A549 (cell line): ENCODE measurements at regions not wholly inside any gene's neighbourhood (a gene's known extent, or its start where the extent isn't known, plus 50 kb on each side); places are given as distances from the start of the nearest gene placed in this dataset.

Experiments used
- ELK1 ChIP-seq: fragments of 150-350 bp; IDR thresholded peaks from 2 replicates; pipeline ENCODE4 v1.6.1; 2014; ENCODE audit warnings: low read depth, mild to moderate bottlenecking, low read length
- EP300 ChIP-seq, 2 experiments: fragments of >200 bp; sonication (Bioruptor Twin); formaldehyde crosslinking; IDR thresholded peaks; 2 replicates in 1 of 2; 3 replicates in 1 of 2; pipeline ENCODE4 v1.6.1; 2016 to 2017
- FOSL2 ChIP-seq, 2 experiments: fragments of 450-650 bp in 1 of 2; fragments of >200 bp in 1 of 2; sonication (Bioruptor Twin) in 1 of 2; formaldehyde crosslinking; IDR thresholded peaks; 2 replicates each; pipeline versions ENCODE4 v1.5.0 to v1.6.1; 2016 to 2020; ENCODE audit warnings: mild to moderate bottlenecking in 1 of 2, moderate library complexity in 1 of 2
- FOXS1 ChIP-seq: fragments of 250-450 bp; sonication (Bioruptor Pico); IDR thresholded peaks from 2 replicates; pipeline ENCODE4 v1.5.0; 2020; ENCODE audit warnings: mild to moderate bottlenecking, moderate library complexity
- JUN ChIP-seq, 2 experiments: fragments of >200 bp; sonication (Bioruptor Twin); formaldehyde crosslinking; IDR thresholded peaks; 2 replicates in 1 of 2; 3 replicates in 1 of 2; pipeline ENCODE4 v1.6.1; 2016 to 2017
- POLR2A ChIP-seq: IDR thresholded peaks from 2 replicates; pipeline ENCODE4 v1.6.1; 2012; ENCODE audit warnings: mild to moderate bottlenecking, low read length
- RAD21 ChIP-seq, 2 experiments: fragments of >200 bp in 1 of 2; sonication (Bioruptor Twin) in 1 of 2; formaldehyde crosslinking in 1 of 2; IDR thresholded peaks in 1 of 2; conservative IDR thresholded peaks in 1 of 2; 2 replicates in 1 of 2; 3 replicates in 1 of 2; pipeline ENCODE4 v1.6.1; 2012 to 2018; ENCODE audit warnings: inconsistent platforms in 1 of 2
- SMC3 ChIP-seq: fragments of >200 bp; sonication (Bioruptor Twin); formaldehyde crosslinking; IDR thresholded peaks from 3 replicates; pipeline ENCODE4 v1.6.1; 2018; ENCODE audit warnings: inconsistent platforms
- TF ChIP-seq, protein P1 (sequence below): fragments of >200 bp; sonication (Bioruptor Twin); formaldehyde crosslinking; IDR thresholded peaks from 3 replicates; pipeline ENCODE4 v1.5.1; 2016
- TF ChIP-seq, protein P2 (sequence below): IDR thresholded peaks from 2 replicates; pipeline ENCODE4 v1.6.1; 2012; ENCODE audit warnings: low read depth, borderline replicate concordance
- TF ChIP-seq, protein P3 (sequence below): IDR thresholded peaks from 2 replicates; pipeline ENCODE4 v1.6.1; 2012
- TF ChIP-seq, protein P4 (sequence below): fragments of 200-600 bp; sonication (generic); IDR thresholded peaks from 2 replicates; pipeline ENCODE4 v1.6.1; 2016; ENCODE audit warnings: antibody characterized with exemption, mild to moderate bottlenecking, moderate library complexity

DNA sequence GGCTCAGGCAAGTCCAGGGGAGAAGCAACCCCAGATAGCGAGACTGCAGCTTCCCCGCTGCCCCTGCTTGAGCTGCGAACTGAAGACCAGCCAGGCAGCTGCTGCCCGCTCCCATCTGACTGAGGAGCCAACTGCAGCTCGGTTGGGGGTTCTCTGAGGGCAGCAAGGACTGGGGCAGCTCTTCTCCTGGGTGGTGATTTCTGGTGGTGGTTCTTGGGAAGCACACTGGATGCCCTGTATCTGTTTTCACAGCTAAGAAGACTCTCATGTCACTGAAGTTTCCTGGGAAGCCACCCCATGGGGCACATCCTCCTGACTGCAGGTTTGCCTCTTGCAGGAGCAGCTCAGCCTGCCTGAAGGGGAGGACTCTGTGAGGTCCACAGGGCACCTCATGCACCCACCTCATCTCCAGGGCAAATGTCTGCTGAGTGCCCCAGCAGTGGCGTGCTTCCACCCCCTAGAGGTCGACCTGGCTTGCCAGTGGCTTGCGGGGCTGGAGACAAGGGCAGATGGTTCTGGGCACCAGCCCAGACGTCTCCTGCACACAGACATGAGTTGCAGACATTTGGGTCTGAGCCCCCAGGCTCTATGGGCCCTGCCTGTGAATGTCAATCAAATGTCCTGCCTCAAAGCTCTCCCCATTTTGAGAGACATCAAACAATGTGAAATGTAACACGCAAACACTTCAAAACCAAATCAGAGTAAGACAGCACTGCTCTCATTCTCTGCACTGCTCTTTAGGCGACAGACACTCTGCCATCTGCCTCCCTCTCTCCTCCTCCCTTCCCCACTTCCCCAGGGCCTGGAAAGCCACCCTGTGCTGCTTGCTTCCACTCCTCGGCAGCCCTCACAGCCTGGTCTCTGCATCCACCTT is 800.9 kb downstream of the BRD1 start:
- no peak for TF ChIP-seq POLR2A
- TF ChIP-seq, protein P1, sequence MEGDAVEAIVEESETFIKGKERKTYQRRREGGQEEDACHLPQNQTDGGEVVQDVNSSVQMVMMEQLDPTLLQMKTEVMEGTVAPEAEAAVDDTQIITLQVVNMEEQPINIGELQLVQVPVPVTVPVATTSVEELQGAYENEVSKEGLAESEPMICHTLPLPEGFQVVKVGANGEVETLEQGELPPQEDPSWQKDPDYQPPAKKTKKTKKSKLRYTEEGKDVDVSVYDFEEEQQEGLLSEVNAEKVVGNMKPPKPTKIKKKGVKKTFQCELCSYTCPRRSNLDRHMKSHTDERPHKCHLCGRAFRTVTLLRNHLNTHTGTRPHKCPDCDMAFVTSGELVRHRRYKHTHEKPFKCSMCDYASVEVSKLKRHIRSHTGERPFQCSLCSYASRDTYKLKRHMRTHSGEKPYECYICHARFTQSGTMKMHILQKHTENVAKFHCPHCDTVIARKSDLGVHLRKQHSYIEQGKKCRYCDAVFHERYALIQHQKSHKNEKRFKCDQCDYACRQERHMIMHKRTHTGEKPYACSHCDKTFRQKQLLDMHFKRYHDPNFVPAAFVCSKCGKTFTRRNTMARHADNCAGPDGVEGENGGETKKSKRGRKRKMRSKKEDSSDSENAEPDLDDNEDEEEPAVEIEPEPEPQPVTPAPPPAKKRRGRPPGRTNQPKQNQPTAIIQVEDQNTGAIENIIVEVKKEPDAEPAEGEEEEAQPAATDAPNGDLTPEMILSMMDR = 0 out of 3 replicates have a peak, but pooled peaks have one; percentile 10
- TF ChIP-seq, protein P2, sequence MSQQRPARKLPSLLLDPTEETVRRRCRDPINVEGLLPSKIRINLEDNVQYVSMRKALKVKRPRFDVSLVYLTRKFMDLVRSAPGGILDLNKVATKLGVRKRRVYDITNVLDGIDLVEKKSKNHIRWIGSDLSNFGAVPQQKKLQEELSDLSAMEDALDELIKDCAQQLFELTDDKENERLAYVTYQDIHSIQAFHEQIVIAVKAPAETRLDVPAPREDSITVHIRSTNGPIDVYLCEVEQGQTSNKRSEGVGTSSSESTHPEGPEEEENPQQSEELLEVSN = no peak
- peak; percentile 34 to 37; a peak in 4 of 5 replicates for TF ChIP-seq RAD21 (conservative IDR thresholded peaks at IDR 0.05 in 1 of 2, IDR thresholded peaks at IDR 0.05 in 1 of 2)
- no peak for TF ChIP-seq EP300 (IDR thresholded peaks at IDR 0.05)
- TF ChIP-seq FOXS1 = no peak
- TF ChIP-seq, protein P3, sequence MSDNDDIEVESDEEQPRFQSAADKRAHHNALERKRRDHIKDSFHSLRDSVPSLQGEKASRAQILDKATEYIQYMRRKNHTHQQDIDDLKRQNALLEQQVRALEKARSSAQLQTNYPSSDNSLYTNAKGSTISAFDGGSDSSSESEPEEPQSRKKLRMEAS = no peak
- TF ChIP-seq FOSL2 (IDR thresholded peaks at IDR 0.05) = no peak
- no peak for TF ChIP-seq FOSL2 (CRISPR knock-in tag; IDR thresholded peaks at IDR 0.05)
- TF ChIP-seq SMC3 = no peak
- TF ChIP-seq JUN (IDR thresholded peaks at IDR 0.05) = no peak
- TF ChIP-seq, protein P4, sequence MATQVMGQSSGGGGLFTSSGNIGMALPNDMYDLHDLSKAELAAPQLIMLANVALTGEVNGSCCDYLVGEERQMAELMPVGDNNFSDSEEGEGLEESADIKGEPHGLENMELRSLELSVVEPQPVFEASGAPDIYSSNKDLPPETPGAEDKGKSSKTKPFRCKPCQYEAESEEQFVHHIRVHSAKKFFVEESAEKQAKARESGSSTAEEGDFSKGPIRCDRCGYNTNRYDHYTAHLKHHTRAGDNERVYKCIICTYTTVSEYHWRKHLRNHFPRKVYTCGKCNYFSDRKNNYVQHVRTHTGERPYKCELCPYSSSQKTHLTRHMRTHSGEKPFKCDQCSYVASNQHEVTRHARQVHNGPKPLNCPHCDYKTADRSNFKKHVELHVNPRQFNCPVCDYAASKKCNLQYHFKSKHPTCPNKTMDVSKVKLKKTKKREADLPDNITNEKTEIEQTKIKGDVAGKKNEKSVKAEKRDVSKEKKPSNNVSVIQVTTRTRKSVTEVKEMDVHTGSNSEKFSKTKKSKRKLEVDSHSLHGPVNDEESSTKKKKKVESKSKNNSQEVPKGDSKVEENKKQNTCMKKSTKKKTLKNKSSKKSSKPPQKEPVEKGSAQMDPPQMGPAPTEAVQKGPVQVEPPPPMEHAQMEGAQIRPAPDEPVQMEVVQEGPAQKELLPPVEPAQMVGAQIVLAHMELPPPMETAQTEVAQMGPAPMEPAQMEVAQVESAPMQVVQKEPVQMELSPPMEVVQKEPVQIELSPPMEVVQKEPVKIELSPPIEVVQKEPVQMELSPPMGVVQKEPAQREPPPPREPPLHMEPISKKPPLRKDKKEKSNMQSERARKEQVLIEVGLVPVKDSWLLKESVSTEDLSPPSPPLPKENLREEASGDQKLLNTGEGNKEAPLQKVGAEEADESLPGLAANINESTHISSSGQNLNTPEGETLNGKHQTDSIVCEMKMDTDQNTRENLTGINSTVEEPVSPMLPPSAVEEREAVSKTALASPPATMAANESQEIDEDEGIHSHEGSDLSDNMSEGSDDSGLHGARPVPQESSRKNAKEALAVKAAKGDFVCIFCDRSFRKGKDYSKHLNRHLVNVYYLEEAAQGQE = no peak
- TF ChIP-seq ELK1 = no peak
